Neural cell (in vitro differentiated cells): ENCODE measurements at regions not wholly inside any gene's neighbourhood (a gene's known extent, or its start where the extent isn't known, plus 50 kb on each side); places are given as distances from the start of the nearest gene placed in this dataset.

Experiments used
- H2AFZ ChIP-seq: fragments of 200-600, 300-800 bp; sonication (generic), shearing (Covaris generic); 2 replicates; pipeline ENCODE4 v1.6.0; 2014; ENCODE audit warnings: low read depth, mild to moderate bottlenecking, antibody characterized with exemption, low read length, moderate library complexity
- H3F3A ChIP-seq: fragments of 200-600 bp; shearing (Covaris generic); 2 replicates; pipeline ENCODE4 v1.6.1; 2016; ENCODE audit warnings: mild to moderate bottlenecking, moderate library complexity, mixed read lengths, antibody characterized with exemption, low read length; ENCODE audit not compliant: insufficient read depth, poor library complexity, severe bottlenecking
- H3K27ac ChIP-seq: fragments of 200-600, 300-800 bp; sonication (generic), shearing (Covaris generic); 2 replicates; pipeline ENCODE4 v1.5.1; 2014; ENCODE audit warnings: mild to moderate bottlenecking, low read length, moderate library complexity
- H3K27me3 ChIP-seq: fragments of 300-800, 200-600 bp; sonication (generic), shearing (Covaris generic); 2 replicates; pipeline ENCODE4 v1.6.0; 2014; ENCODE audit warnings: mild to moderate bottlenecking, low read depth, low read length, moderate library complexity; ENCODE audit not compliant: insufficient read depth
- H3K36me3 ChIP-seq: fragments of 300-800, 200-600 bp; sonication (generic), shearing (Covaris generic); 2 replicates; pipeline ENCODE4 v1.5.1; 2014; ENCODE audit warnings: mild to moderate bottlenecking, antibody characterized with exemption, low read length, moderate library complexity; ENCODE audit not compliant: insufficient read depth
- H3K4me2 ChIP-seq: fragments of 300-800, 200-600 bp; sonication (generic), shearing (Covaris generic); 2 replicates; pipeline ENCODE4 v1.6.0; 2014; ENCODE audit warnings: mild to moderate bottlenecking, low read length
- H3K4me3 ChIP-seq: fragments of 300-800, 200-600 bp; sonication (generic), shearing (Covaris generic); 2 replicates; pipeline ENCODE4 v1.5.1; 2014; ENCODE audit warnings: mild to moderate bottlenecking, low read length, moderate library complexity
- H3K79me2 ChIP-seq: fragments of 200-600 bp; shearing (Covaris generic); replicated peaks from 2 replicates; pipeline ENCODE4 v1.6.0; 2014; ENCODE audit warnings: mild to moderate bottlenecking, low read length, moderate library complexity; ENCODE audit not compliant: insufficient read depth
- H3K9ac ChIP-seq: fragments of 300-800, 200-600 bp; sonication (generic), shearing (Covaris generic); 2 replicates; pipeline ENCODE4 v1.6.1; 2016; ENCODE audit warnings: mild to moderate bottlenecking, low read length, mixed read lengths
- H3K9me2 ChIP-seq: fragments of 200-600 bp; shearing (Covaris generic); 2 replicates; pipeline ENCODE4 v1.6.1; 2016; ENCODE audit warnings: mild to moderate bottlenecking, low read length, mixed read lengths; ENCODE audit not compliant: insufficient read depth
- H3K9me3 ChIP-seq: fragments of 200-600, 300-800 bp; sonication (generic), shearing (Covaris generic); 2 replicates; pipeline ENCODE4 v1.6.1; 2016; ENCODE audit warnings: mild to moderate bottlenecking, mixed run types, low read length, moderate library complexity, mixed read lengths
- H4K20me1 ChIP-seq: fragments of 200-600 bp; shearing (Covaris generic); 2 replicates; pipeline ENCODE4 v1.6.1; 2016; ENCODE audit warnings: mild to moderate bottlenecking, mixed run types; ENCODE audit not compliant: insufficient read depth
- CTCF ChIP-seq: fragments of 450-650 bp; IDR thresholded peaks from 2 replicates; pipeline ENCODE4 v1.5.1; 2014; ENCODE audit warnings: antibody characterized with exemption, mild to moderate bottlenecking, moderate library complexity; ENCODE audit not compliant: poor library complexity, severe bottlenecking
- EP300 ChIP-seq: fragments of 450-650 bp; conservative IDR thresholded peaks from 2 replicates; pipeline ENCODE4 v1.6.1; 2014; ENCODE audit warnings: antibody characterized with exemption, mild to moderate bottlenecking, moderate library complexity; ENCODE audit not compliant: poor library complexity, severe bottlenecking
- EZH2 ChIP-seq: fragments of 200-600, 300-800 bp; shearing (Covaris generic), sonication (generic); IDR thresholded peaks from 2 replicates; pipeline ENCODE4 v1.6.1; 2014; ENCODE audit warnings: antibody characterized with exemption, low read length, borderline replicate concordance, mild to moderate bottlenecking; ENCODE audit not compliant: insufficient read depth, poor library complexity, severe bottlenecking
- MXI1 ChIP-seq: fragments of 450-650 bp; conservative IDR thresholded peaks from 2 replicates; pipeline ENCODE4 v1.6.1; 2014; ENCODE audit warnings: antibody characterized with exemption, mild to moderate bottlenecking; ENCODE audit not compliant: poor library complexity, severe bottlenecking
- POLR2AphosphoS5 ChIP-seq: IDR thresholded peaks from 2 replicates; pipeline ENCODE4 v1.6.1; 2012
- RAD21 ChIP-seq: fragments of 450-650 bp; conservative IDR thresholded peaks from 2 replicates; pipeline ENCODE4 v1.6.1; 2014; ENCODE audit warnings: antibody characterized with exemption, mild to moderate bottlenecking, moderate library complexity
- REST ChIP-seq: IDR thresholded peaks from 2 replicates; pipeline ENCODE4 v1.6.1; 2012; ENCODE audit warnings: borderline replicate concordance
- SMC3 ChIP-seq: fragments of 450-650 bp; conservative IDR thresholded peaks from 2 replicates; pipeline ENCODE4 v1.6.1; 2014; ENCODE audit warnings: antibody characterized with exemption, mild to moderate bottlenecking, moderate library complexity; ENCODE audit not compliant: poor library complexity
- TAF1 ChIP-seq: IDR thresholded peaks from 2 replicates; pipeline ENCODE4 v1.6.1; 2012; ENCODE audit warnings: low read depth

- Histone ChIP-seq H3K36me3 (no peaks in the 10 kb centered on the region), H3K9me2 (no peaks in the 10 kb centered on the region), H3K27ac (no peak overlapping the region), H3K9me3 (no peaks in the 10 kb centered on the region), H3K4me3 (no peak overlapping the region), H4K20me1 (no peaks in the 10 kb centered on the region), H3K27me3 (no peaks in the 10 kb centered on the region), H3K79me2 (no peaks in the 10 kb centered on the region), H3K4me2 (no peak overlapping the region), H2AFZ (no peak overlapping the region), H3F3A (no peaks in the 10 kb centered on the region), H3K9ac (no peak overlapping the region)
- TF ChIP-seq REST (no peak), TAF1 (no peak), CTCF (no peak), EP300 (no peak), RAD21 (no peak), SMC3 (no peak), POLR2AphosphoS5 (no peak), EZH2 (no peak), MXI1 (no peak)
Measured at GRCh38 chr7:15747301-15747700, 60.8 kb upstream of the MEOX2 start.

GRCh38 chr7:15743926-15744480 lies 57.5 kb upstream of the MEOX2 start:
- H3K36me3 ChIP-seq: no peaks in the 10 kb centered on the region
- H3K4me3 ChIP-seq: no peak overlapping the region
- H3K9ac ChIP-seq: no peak overlapping the region
- H3K27ac ChIP-seq: no peak overlapping the region
- H3K79me2 ChIP-seq: no peaks in the 10 kb centered on the region
- no peak for TF ChIP-seq TAF1
- no peak overlapping the region for H3K4me2 ChIP-seq
- no peaks in the 10 kb centered on the region for H3K27me3 ChIP-seq
- H3F3A ChIP-seq: no peaks in the 10 kb centered on the region
- H4K20me1 ChIP-seq: no peaks in the 10 kb centered on the region
- H3K9me2 ChIP-seq: no peaks in the 10 kb centered on the region
- no peak overlapping the region for H2AFZ ChIP-seq
- H3K9me3 ChIP-seq: no peaks in the 10 kb centered on the region

- H3K36me3 ChIP-seq: no peaks in the 10 kb centered on the region
- H3K9me2 ChIP-seq: no peaks in the 10 kb centered on the region
- no peak for TF ChIP-seq EP300
- TF ChIP-seq REST: no peak
- TF ChIP-seq TAF1: no peak
- TF ChIP-seq EZH2: no peak
- TF ChIP-seq MXI1: no peak
- no peak for TF ChIP-seq CTCF
- no peak for TF ChIP-seq SMC3
- TF ChIP-seq POLR2AphosphoS5: no peak
- TF ChIP-seq RAD21: no peak
- H4K20me1 ChIP-seq: no peaks in the 10 kb centered on the region
- no peak overlapping the region for H3K4me2 ChIP-seq
- H3K4me3 ChIP-seq: no peak overlapping the region
- H2AFZ ChIP-seq: no peak overlapping the region
- no peaks in the 10 kb centered on the region for H3K79me2 ChIP-seq
- H3K27ac ChIP-seq: no peak overlapping the region
- no peaks in the 10 kb centered on the region for H3K27me3 ChIP-seq
- no peaks in the 10 kb centered on the region for H3F3A ChIP-seq
- H3K9ac ChIP-seq: no peak overlapping the region
- no peaks in the 10 kb centered on the region for H3K9me3 ChIP-seq
Measured at GRCh38 chr7:15737601-15738000, 51.1 kb upstream of the MEOX2 start.
